Transverse colon (tissue), 4 donors: ENCODE measurements at regions not wholly inside any gene's neighbourhood (a gene's known extent, or its start where the extent isn't known, plus 50 kb on each side); places are given as distances from the start of the nearest gene placed in this dataset.

Source experiments
- CTCF ChIP-seq, 5 experiments: fragments of 200-600 bp in 3 of 5; fragments of 450-650 bp in 2 of 5; sonication (generic) in 3 of 5; IDR thresholded peaks; 1 replicate in 2 of 5; 2 replicates in 3 of 5; pipeline ENCODE4 v1.5.1; 2016 to 2017; ENCODE audit warnings: antibody characterized with exemption in 5 of 5, inconsistent platforms in 3 of 5, mild to moderate bottlenecking in 2 of 5, moderate library complexity in 1 of 5
- EP300 ChIP-seq: sonication (generic); formaldehyde crosslinking; IDR thresholded peaks from one replicate; pipeline ENCODE4 v1.6.1; 2017; ENCODE audit warnings: antibody characterized with exemption, low read depth
- POLR2A ChIP-seq: fragments of 450-650 bp; IDR thresholded peaks from one replicate; pipeline ENCODE4 v1.6.1; 2016; ENCODE audit warnings: antibody characterized with exemption, mild to moderate bottlenecking, moderate library complexity
- POLR2AphosphoS5 ChIP-seq, 3 donors: sonication (generic); formaldehyde crosslinking; IDR thresholded peaks; one replicate each; pipeline ENCODE4 v1.6.1; 2016; ENCODE audit warnings: antibody characterized with exemption in 3 of 3

GRCh38 chr15:95170561-95171380, 939.4 kb downstream of the MCTP2 start:
- TF ChIP-seq CTCF (IDR thresholded peaks at IDR 0.05) (no peak), POLR2A (no peak), POLR2AphosphoS5 (IDR thresholded peaks at IDR 0.05) (no peak), EP300 (no peak)
